ENCODE measurements at regions not wholly inside any gene's neighbourhood (a gene's known extent, or its start where the extent isn't known, plus 50 kb on each side); places are given as distances from the start of the nearest gene placed in this dataset.
"Not testable (repeated sequence)": the region's sequence is repeated elsewhere in the genome, so short reads cannot be mapped to it uniquely, and the experiment has no call there.

DNA sequence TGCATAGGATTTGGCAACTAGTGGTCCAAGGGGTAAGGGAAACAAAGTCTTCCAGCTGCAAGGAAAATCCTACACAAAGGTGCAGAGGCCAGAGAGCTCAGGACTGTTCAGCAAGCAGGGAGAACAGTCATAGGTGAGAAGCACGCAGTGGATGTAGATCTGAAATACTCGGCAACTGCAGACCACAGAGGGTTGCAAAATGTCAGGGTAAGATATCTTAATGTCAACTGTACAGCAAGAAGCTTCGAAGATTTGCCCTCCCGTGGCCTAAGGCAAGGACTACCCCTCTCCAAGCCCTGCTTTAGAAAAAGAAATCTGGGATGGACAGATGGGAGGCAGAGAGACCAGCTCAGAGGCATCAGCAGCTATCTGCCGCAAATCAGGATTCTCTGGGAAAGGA is 153.4 kb upstream of the IRF2BP2 start:
- Histone ChIP-seq H3K4me1 (ENCODE audit: insufficient read depth, low read length) (peaks cover 7% of the 10 kb centered on the region; the same call in 1 of the 2 replicates), H3T11ph (ENCODE audit: low read length) (no peak overlapping the region), H2BK12ac (ENCODE audit: insufficient read length, low read depth, low read length) (no peak overlapping the region), H3K4me2 (ENCODE audit: insufficient read depth, insufficient read length, low read length) (no peak overlapping the region), H3K14ac (ENCODE audit: insufficient read depth, low read length) (no peak overlapping the region), H4K91ac (ENCODE audit: insufficient read length, low read depth, low read length) (no peak overlapping the region), H2BK120ac (ENCODE audit: low read depth, low read length, poor library complexity, severe bottlenecking) (no peak overlapping the region), H4K20me1 (ENCODE audit: control insufficient read depth, insufficient read depth, insufficient read length) (no peaks in the 10 kb centered on the region), H3K4ac (ENCODE audit: low read depth, low read length) (no peak overlapping the region), H3K79me2 (ENCODE audit: insufficient read depth, low read length) (no peaks in the 10 kb centered on the region), H3K79me1 (ENCODE audit: insufficient read depth, low read depth, low read length, poor library complexity, severe bottlenecking) (no peaks in the 10 kb centered on the region), H3K27ac (ENCODE audit: insufficient read length, low read depth, low read length) (no peak overlapping the region), H4K5ac (ENCODE audit: insufficient read length, low read depth, low read length) (no peak overlapping the region), H3K18ac (ENCODE audit: insufficient read length, low read depth, low read length) (no peak overlapping the region), H2BK15ac (ENCODE audit: low read depth, low read length) (no peak overlapping the region), H2BK20ac (ENCODE audit: low read depth, low read length, poor library complexity, severe bottlenecking) (no peak overlapping the region), H3K56ac (ENCODE audit: insufficient read length, low read depth, low read length) (no peak overlapping the region), H3K9ac (ENCODE audit: extremely low read depth, insufficient read length, low read length) (no peak overlapping the region), H3K27me3 (ENCODE audit: insufficient read depth, low read length) (no peaks in the 10 kb centered on the region), H4K8ac (replicated peaks; ENCODE audit: insufficient read length, low read depth, low read length) (no peak overlapping the region), H3K23ac (ENCODE audit: insufficient read length, low read depth, low read length) (no peak overlapping the region), H3K23me2 (ENCODE audit: insufficient read length, low read depth, low read length, poor library complexity, severe bottlenecking) (no peaks in the 10 kb centered on the region), H2BK5ac (ENCODE audit: insufficient read length, low read length) (no peak overlapping the region), H2AK5ac (ENCODE audit: insufficient read length, low read length) (no peak overlapping the region), H2AFZ (ENCODE audit: low read length) (no peak overlapping the region), H3K9me3 (ENCODE audit: control insufficient read depth, low read depth, low read length) (no peaks in the 10 kb centered on the region)
- TF ChIP-seq, protein P1, sequence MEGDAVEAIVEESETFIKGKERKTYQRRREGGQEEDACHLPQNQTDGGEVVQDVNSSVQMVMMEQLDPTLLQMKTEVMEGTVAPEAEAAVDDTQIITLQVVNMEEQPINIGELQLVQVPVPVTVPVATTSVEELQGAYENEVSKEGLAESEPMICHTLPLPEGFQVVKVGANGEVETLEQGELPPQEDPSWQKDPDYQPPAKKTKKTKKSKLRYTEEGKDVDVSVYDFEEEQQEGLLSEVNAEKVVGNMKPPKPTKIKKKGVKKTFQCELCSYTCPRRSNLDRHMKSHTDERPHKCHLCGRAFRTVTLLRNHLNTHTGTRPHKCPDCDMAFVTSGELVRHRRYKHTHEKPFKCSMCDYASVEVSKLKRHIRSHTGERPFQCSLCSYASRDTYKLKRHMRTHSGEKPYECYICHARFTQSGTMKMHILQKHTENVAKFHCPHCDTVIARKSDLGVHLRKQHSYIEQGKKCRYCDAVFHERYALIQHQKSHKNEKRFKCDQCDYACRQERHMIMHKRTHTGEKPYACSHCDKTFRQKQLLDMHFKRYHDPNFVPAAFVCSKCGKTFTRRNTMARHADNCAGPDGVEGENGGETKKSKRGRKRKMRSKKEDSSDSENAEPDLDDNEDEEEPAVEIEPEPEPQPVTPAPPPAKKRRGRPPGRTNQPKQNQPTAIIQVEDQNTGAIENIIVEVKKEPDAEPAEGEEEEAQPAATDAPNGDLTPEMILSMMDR (conservative IDR thresholded peaks at IDR 0.05), result no peak
- H3K27me3 Mint-ChIP-seq (ENCODE audit: low read depth), result peaks cover 14% of the 10 kb centered on the region
- DNase-seq, result no peak
- peaks cover 11 to 14% of the 10 kb centered on the region in 2 experiments for H3K4me1 Mint-ChIP-seq
- no peaks in the 10 kb centered on the region for H3K36me3 Mint-ChIP-seq (ENCODE audit: insufficient read depth in 1 of 3, low read depth in 3 of 3)
- 0 out of 7 replicates have a peak overlapping the region, but pooled peaks of 1 of the 3 experiments have one; percentile 39 for H3K27ac Mint-ChIP-seq
- peaks cover 0 to 7% of the 10 kb centered on the region in 2 experiments; a peak in 3 of 5 replicates for H3K9me3 Mint-ChIP-seq
- no peak overlapping the region for H3K4me3 Mint-ChIP-seq
- WGBS (ENCODE audit: extremely low coverage, insufficient read length, low lambda C conversion rate), result no CpG with 5 or more reads among the region's 5 CpGs

DNA sequence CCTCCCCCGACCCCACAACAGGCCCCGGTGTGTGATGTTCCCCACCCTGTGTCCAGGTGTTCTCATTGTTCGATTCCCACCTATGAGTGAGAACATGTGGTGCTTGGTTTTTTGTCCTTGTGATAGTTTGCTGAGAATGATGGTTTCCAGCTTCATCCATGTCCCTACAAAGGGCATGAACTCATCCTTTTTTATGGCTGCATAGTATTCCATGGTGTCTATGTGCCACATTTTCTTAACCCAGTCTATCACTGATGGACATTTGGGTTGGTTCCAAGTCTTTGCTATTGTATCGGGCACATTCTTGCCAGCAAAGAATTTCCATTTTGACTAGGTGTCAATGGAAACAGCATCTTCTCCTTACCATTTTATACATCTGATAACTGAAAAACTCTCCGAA is 152.1 kb upstream of the IRF2BP2 start:
- not testable (repeated sequence) for H2BK5ac ChIP-seq (ENCODE audit: insufficient read length, low read length); H3K79me1 ChIP-seq (ENCODE audit: insufficient read depth, low read depth, low read length, poor library complexity, severe bottlenecking); H3K27me3 Mint-ChIP-seq (ENCODE audit: low read depth); H3T11ph ChIP-seq (ENCODE audit: low read length); H4K5ac ChIP-seq (ENCODE audit: insufficient read length, low read depth, low read length); H3K79me2 ChIP-seq (ENCODE audit: insufficient read depth, low read length); H3K27ac ChIP-seq (ENCODE audit: insufficient read length, low read depth, low read length); H3K23ac ChIP-seq (ENCODE audit: insufficient read length, low read depth, low read length); H2BK15ac ChIP-seq (ENCODE audit: low read depth, low read length); H4K8ac ChIP-seq (replicated peaks; ENCODE audit: insufficient read length, low read depth, low read length); H4K91ac ChIP-seq (ENCODE audit: insufficient read length, low read depth, low read length); H3K4me2 ChIP-seq (ENCODE audit: insufficient read depth, insufficient read length, low read length); H3K9me3 ChIP-seq (ENCODE audit: control insufficient read depth, low read depth, low read length); H3K18ac ChIP-seq (ENCODE audit: insufficient read length, low read depth, low read length); H3K27me3 ChIP-seq (ENCODE audit: insufficient read depth, low read length); H3K23me2 ChIP-seq (ENCODE audit: insufficient read length, low read depth, low read length, poor library complexity, severe bottlenecking); H4K20me1 ChIP-seq (ENCODE audit: control insufficient read depth, insufficient read depth, insufficient read length); H2BK12ac ChIP-seq (ENCODE audit: insufficient read length, low read depth, low read length); H2BK20ac ChIP-seq (ENCODE audit: low read depth, low read length, poor library complexity, severe bottlenecking); H3K9me3 Mint-ChIP-seq; H3K14ac ChIP-seq (ENCODE audit: insufficient read depth, low read length); H2AFZ ChIP-seq (ENCODE audit: low read length); H3K36me3 Mint-ChIP-seq (ENCODE audit: insufficient read depth in 1 of 3, low read depth in 3 of 3); H3K27ac Mint-ChIP-seq; H2AK5ac ChIP-seq (ENCODE audit: insufficient read length, low read length); H3K56ac ChIP-seq (ENCODE audit: insufficient read length, low read depth, low read length); H3K4me1 ChIP-seq (ENCODE audit: insufficient read depth, low read length); H3K9ac ChIP-seq (ENCODE audit: extremely low read depth, insufficient read length, low read length); H2BK120ac ChIP-seq (ENCODE audit: low read depth, low read length, poor library complexity, severe bottlenecking); H3K4ac ChIP-seq (ENCODE audit: low read depth, low read length); H3K4me3 Mint-ChIP-seq; DNase-seq
- peaks cover 11 to 14% of the 10 kb centered on the region in 2 experiments for H3K4me1 Mint-ChIP-seq
- no CpG with 5 or more reads among the region's 5 CpGs for WGBS (ENCODE audit: extremely low coverage, insufficient read length, low lambda C conversion rate)

Measured in H9 (cell line).